Left renal cortex interstitium (tissue), 4 donors: ENCODE measurements at regions not wholly inside any gene's neighbourhood (a gene's known extent, or its start where the extent isn't known, plus 50 kb on each side); places are given as distances from the start of the nearest gene placed in this dataset.

Experiments
- DNase-seq, 4 donors: peaks; one replicate each; pipeline ENCODE4 v3.0.0-alpha.2; 2013; ENCODE audit warnings: low read depth in 4 of 4, low spot score in 2 of 4, missing footprints in 1 of 4

DNA sequence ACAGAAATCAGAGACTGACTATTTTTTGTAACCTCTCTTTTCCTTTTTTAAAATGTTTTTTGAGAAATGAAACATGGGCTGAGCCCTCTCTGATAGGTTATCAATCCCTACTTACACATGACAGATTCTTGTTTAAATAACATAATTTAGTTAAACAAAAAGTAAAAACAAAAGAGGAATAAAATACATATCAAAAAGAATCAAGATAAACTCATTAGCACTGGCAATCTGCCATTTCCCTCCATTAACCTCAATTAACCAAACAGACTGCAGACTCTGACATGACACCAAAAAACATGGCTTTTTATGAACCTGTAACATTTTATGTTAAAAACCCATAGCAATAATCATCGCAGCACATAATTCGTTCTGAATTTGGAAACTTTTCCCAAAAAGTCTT lies 284.4 kb upstream of the MTNR1B start:
- DNase-seq = no peak

GRCh38 chr11:92687724-92688123 lies 281.7 kb upstream of the MTNR1B start:
- no peak for DNase-seq

- no peak for DNase-seq
Observed at GRCh38 chr11:92688416-92688815, 281.0 kb upstream of the MTNR1B start.

GRCh38 chr11:92692826-92693546 lies 276.5 kb upstream of the MTNR1B start:
- no peak for DNase-seq

GRCh38 chr11:92696076-92696475 lies 273.4 kb upstream of the MTNR1B start:
- no peak for DNase-seq

GRCh38 chr11:92697461-92698312 lies 271.8 kb upstream of the MTNR1B start:
- peak in 2 of 4 donors; percentile 7 to 33 for DNase-seq

- DNase-seq = no peak
Observed at GRCh38 chr11:92698742-92699141, 270.7 kb upstream of the MTNR1B start.

DNA sequence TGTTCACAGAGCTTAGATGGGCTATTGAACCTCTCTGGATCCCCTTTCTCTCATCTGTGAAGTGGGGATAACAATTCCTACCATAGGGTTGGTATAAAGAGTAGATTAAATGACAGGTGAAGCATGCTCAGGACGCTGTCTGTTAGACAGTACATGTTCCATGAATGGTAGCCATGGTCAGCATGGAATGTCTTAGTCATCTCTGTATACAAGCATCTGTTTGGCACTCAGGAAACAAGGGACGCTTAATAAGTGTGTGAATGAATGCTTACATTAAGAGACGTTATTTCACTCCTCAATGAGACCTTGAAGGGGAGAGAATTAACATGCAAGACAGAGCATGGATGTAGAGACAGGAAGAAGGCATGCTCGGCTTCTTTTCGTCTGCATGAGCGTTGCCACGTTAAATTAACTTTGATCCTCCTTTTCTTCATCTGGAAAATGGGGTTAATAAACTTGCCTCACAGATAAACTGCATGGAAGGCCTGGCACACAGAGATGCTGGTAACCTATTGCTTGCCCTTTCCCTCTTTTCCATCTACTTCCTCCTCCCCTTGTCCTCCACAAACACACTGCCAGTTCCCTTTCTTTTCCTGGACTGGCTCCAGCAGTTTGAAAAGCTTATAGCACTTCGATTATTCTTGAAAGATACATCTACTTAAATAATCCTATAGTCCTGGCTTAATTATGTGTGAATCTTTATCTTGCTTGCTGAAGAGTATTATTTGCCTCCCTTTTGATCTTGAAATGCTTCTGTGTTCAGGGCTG lies 267.2 kb upstream of the MTNR1B start:
- no peak for DNase-seq

DNA sequence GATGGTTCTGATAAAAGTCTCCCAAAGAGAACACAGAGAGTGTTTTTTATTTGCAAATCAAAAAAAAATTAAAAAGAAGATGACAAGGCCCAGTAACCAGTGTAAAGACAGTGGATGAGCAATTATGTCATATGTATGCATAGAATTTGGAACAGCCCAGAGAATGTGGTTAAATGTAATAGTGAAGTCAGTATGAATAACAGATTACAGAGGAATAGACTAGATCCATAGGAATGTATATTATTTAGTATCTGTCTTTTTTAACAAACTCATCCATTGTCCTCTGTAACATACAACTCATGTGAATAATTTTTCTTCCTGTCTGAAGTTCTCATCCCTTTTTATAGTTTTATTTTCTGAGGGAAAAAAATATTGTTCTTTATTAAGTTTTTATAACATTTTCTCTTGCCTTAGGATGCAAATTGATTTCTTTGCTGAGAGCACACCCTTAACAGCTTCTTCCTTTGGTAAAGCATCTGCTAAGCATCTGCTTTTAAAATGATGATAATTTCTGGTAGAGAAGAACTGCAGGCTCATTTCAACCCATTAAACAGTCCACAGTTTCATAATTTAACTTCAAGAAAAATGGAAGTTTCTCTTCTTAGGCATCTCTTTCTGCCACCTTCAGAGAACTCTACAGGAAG lies 266.5 kb upstream of the MTNR1B start:
- no peak for DNase-seq

DNA sequence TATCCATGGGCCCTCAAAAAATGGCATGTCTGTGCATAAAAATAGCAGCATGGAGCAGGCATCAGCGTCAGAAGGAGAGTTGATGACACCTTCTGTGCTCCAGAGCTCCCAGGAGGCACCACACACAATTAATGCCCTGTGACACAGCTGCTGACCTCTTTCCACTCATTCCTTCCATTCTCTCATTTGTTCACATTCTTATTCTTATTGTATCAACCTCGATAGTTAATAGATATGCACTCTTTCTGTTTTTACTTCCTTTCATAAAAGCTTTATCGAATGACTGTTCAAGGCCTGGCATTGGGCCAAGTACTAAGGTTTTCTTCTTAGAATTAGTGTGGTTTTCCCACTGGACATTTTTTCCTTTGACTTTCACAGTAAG lies 266.0 kb upstream of the MTNR1B start:
- DNase-seq = no peak

GRCh38 chr11:92707173-92707619 lies 262.3 kb upstream of the MTNR1B start:
- peak in 1 of 4 donors; percentile 3 for DNase-seq

DNA sequence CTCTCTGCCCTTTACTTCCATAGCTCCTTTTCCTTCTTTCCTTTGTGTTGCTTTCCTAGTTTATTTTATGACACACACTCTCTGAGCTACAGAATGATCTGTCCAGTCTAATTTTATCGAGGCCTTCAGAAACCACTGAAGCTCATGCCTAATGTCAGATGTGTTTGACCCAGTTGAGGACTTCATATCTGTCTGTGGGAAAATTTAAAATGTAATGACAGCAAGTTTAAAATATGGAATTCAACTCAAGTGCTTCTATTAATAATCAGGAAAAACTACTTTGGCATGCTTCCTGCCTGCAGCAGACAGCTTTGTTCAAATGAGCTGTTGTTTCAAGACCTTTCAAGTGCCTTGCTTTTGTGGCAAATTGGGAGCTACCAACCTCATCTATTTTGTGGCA lies 261.8 kb upstream of the MTNR1B start:
- no peak for DNase-seq

DNA sequence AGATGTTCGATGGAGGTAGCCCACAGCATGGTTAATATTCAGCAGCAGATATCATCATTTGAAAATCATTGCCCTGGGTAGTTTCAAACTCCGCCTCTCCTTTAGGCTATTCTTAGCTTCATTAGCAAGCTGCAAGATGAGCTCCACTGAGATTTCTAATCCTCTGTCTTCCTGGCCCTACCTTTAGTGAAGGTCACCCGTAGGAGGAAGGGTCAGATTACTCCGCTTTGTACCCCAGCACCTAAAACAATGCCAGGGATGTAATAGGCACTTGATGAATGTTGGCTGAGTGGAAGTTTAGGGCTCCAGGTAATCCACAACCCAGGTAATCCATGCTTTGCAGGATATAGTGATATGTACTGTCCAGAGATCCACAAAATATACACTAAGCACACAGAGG lies 260.1 kb upstream of the MTNR1B start:
- DNase-seq = no peak

DNA sequence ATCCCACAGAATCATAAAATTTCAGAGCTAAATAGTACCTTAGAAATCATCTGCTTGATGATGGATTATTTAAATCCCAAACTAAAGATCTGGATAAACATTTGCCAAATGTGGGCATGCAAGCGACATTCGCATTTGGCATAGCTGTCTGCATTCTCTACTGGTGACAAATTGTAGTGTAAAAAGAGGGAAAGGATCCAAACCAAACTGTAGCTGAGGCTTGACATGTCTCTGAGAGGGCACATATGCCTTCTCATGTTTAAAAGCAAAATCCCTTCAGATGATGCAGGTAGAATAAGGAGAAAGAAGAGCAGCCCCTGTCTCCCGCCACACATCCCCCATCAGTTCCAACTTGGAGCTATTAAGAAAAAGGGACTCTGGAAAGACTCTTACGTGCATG lies 257.5 kb upstream of the MTNR1B start:
- DNase-seq = no peak

DNA sequence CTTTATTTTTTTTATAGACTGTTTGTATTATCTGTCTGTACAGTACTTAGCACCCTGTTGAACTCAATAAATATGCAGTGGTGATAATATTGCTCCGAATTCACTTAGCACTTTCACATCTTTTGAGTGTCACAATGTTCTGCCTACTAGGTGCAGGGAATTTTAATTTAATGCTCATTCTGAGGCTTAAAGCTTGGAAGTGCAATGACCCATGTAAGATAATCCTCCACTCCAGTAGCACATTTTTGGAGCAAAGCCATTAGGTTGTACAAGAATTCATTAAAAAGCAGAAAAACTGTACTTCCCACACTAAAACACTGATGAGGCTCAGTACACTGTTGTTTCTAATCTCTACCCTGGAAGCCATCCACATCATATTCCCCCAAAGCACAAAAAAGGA lies 255.3 kb upstream of the MTNR1B start:
- DNase-seq = no peak

DNA sequence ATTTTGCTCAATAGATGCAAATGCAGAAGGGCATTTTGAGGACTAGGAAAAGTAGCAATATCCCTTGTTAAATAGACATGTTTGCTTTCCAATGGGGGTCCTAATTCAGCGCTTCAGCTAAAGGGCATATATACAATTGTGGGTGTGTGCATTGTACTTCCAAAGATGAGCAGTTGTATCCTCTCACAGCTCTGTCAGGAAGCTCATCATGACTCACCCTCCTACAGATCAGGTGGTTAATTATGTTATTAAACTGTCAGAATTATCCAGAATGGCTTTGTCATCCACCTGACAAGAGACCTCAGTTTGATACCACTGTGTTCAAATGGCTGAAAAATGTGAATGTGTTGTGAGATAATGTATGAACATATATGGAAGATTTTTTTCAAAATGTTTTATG lies 252.2 kb upstream of the MTNR1B start:
- no peak for DNase-seq

DNA sequence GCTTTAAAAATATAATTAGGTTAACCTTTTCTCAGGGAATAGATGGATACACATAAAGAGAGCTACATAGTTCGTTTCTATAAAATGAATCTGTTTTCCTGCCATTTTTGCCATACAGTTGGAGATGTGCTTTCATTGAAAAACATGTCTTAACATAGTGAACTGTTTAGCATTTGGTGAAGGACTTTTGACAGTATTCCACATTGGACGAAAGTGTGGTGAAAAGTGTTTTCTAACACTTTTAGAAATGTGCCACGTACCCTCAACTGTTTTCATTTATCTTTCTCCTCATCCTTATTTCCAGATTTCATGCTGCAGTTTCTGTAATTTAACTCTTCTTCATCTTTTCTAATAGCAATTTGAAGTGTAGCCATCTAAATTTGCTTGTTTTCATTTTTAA lies 249.1 kb upstream of the MTNR1B start:
- DNase-seq = no peak

DNA sequence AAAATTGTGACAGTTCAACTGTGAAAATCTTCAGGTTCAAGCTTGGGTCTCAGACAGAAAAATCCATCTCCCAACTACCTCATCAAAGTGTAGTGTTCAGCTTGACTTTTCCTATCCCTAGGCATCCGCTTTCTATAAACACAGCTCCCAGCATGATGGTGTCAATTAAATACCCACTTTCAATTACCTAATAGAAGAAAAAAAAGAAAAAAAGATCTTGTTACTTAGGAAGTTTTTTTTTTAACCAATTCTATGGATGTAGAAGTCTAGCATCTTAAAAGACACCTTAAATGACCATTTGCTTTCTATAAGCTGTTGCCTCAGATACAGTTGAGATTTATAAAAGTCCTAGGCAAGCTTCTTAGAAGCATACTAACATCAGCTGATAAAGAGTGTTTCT lies 244.1 kb upstream of the MTNR1B start:
- no peak for DNase-seq

DNA sequence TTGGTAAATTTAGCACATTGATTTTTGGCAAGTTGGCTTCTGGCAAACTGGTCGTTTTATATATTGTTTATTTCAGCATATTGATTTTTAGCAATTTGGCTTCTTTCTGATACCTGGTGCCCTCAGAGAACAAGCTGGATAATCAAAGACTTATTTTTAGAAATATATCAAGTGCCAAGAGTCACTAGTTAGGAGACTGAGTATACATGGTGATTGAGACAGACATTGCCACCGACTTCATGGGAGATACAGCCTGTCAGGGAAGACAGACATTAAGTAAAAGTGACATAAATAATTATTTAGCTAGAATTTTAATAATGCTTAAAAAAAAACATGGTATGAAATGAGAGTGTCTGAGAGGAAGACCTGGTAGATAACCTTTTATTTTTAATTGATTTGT lies 242.3 kb upstream of the MTNR1B start:
- DNase-seq = no peak

DNA sequence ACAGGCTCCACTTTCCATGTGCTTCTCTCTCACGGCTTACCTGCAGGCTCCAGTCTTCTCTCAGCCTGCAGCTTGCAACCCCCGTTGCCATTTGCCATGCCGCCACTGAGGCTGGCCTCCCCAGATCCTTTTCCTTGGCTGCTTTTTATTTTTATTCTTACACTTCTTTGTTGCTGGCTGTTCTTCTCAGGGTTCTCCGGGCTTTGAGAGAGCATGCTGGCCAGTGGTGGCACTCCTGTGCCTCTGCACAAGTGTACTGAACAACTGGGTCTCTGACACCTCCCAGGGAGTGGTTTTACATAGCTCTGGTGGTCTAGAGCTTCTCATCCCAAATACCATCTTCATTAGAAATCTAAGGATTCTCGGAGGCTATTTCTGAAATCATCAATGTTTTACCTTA lies 241.7 kb upstream of the MTNR1B start:
- no peak for DNase-seq

DNA sequence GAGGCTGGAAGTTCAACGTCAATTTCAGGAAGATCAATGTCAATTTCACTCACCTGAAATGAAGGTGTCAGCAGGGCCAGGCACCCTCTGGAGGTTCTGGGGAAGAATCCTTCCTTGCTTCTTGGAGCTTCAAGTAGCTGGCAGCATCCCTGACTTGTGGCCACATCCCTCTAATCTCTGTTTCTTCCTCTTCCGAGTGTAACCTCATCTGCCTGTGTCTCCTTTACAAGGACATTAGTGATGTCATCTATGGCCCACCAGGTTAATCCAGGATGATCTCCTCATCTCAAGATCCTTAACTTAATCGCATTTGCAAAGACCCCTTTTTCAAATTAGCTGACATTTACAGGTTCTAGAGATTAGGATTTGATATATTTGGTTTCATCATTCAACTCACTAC lies 240.8 kb upstream of the MTNR1B start:
- no peak for DNase-seq
